K562 (cell line): ENCODE measurements at regions not wholly inside any gene's neighbourhood (a gene's known extent, or its start where the extent isn't known, plus 50 kb on each side); places are given as distances from the start of the nearest gene placed in this dataset.

Experiments used
- CBX3 ChIP-seq, 2 experiments: IDR thresholded peaks; 1 replicate in 1 of 2; 2 replicates in 1 of 2; pipeline ENCODE4 v1.6.1; 2012; ENCODE audit warnings: inconsistent platforms in 2 of 2, low read length in 2 of 2, borderline replicate concordance in 1 of 2, control low read depth in 1 of 2
- GATAD2A ChIP-seq: fragments of 450-650 bp; IDR thresholded peaks from 2 replicates; pipeline ENCODE4 v1.6.1; 2017
- HSF4 ChIP-seq: fragments of 250-450 bp; sonication (Bioruptor Pico); IDR thresholded peaks from 2 replicates; pipeline ENCODE4 v2.1.2; 2022; ENCODE audit warnings: mild to moderate bottlenecking, moderate library complexity, borderline replicate concordance
- IFI16 ChIP-seq: fragments of 250-450 bp; sonication (Bioruptor Pico); IDR thresholded peaks from 2 replicates; pipeline ENCODE4 v2.1.2; 2022; ENCODE audit warnings: mild to moderate bottlenecking, inconsistent platforms
- KDM5B ChIP-seq: fragments of 200-600 bp; sonication (generic); IDR thresholded peaks from 2 replicates; pipeline ENCODE4 v1.6.1; 2012; ENCODE audit warnings: low read depth, mild to moderate bottlenecking, moderate library complexity, low read length, control low read depth, inconsistent platforms; ENCODE audit not compliant: insufficient replicate concordance
- MXI1 ChIP-seq: IDR thresholded peaks from 2 replicates; pipeline ENCODE4 v1.6.1; 2011; ENCODE audit warnings: low read depth, mild to moderate bottlenecking, improper control_type of control experiment, low read length
- NCOA1 ChIP-seq: fragments of 450-650 bp; IDR thresholded peaks from 2 replicates; pipeline ENCODE4 v1.6.1; 2016; ENCODE audit warnings: low read depth
- NCOA4 ChIP-seq: fragments of 450-650 bp; IDR thresholded peaks from 2 replicates; pipeline ENCODE4 v1.6.1; 2018; ENCODE audit warnings: mild to moderate bottlenecking; ENCODE audit not compliant: partially characterized antibody
- RREB1 ChIP-seq: fragments of 250-450 bp; sonication (Bioruptor Pico); IDR thresholded peaks from 2 replicates; pipeline ENCODE4 v1.4.0; 2020
- SAFB ChIP-seq: fragments of 200-400 bp; formaldehyde crosslinking; IDR thresholded peaks from 2 replicates; pipeline ENCODE4 v1.6.1; 2017; ENCODE audit warnings: low read depth, low read length, borderline replicate concordance
- SRSF3 ChIP-seq: fragments of 200-400 bp; formaldehyde crosslinking; IDR thresholded peaks from 2 replicates; pipeline ENCODE4 v1.6.1; 2016; ENCODE audit warnings: mild to moderate bottlenecking, low read length, moderate library complexity; ENCODE audit not compliant: insufficient read depth
- STAT6 ChIP-seq: sonication (generic); formaldehyde crosslinking; IDR thresholded peaks from 2 replicates; pipeline ENCODE4 v1.8.1; 2023; ENCODE audit warnings: mild to moderate bottlenecking, missing genetic modification reagents
- TCF3 ChIP-seq: sonication (generic); formaldehyde crosslinking; IDR thresholded peaks from 2 replicates; pipeline ENCODE4 v1.4.0; 2020; ENCODE audit warnings: mild to moderate bottlenecking, missing genetic modification reagents
- TEAD1 ChIP-seq, 2 experiments: fragments of 450-650 bp in 1 of 2; sonication (generic) in 1 of 2; formaldehyde crosslinking; IDR thresholded peaks; 2 replicates each; pipeline versions ENCODE4 v1.4.0 to v1.8.0; 2020 to 2022; ENCODE audit warnings: mild to moderate bottlenecking in 2 of 2, missing genetic modification reagents in 1 of 2
- TEAD4 ChIP-seq, 2 experiments: sonication (generic) in 1 of 2; formaldehyde crosslinking in 1 of 2; IDR thresholded peaks; 2 replicates each; pipeline versions ENCODE4 v1.6.1 to v1.8.0; 2012 to 2022; ENCODE audit warnings: borderline replicate concordance in 1 of 2, inconsistent platforms in 1 of 2, low read length in 1 of 2, mild to moderate bottlenecking in 1 of 2, missing genetic modification reagents in 1 of 2
- ZNF282 ChIP-seq: sonication (generic); formaldehyde crosslinking; IDR thresholded peaks from 2 replicates; pipeline ENCODE4 v1.8.1; 2023; ENCODE audit warnings: missing genetic modification reagents
- ZNF384 ChIP-seq: IDR thresholded peaks from 2 replicates; pipeline ENCODE4 v1.6.1; 2012; ENCODE audit warnings: low read depth, low read length, improper control_type of control experiment
- ZNF395 ChIP-seq: fragments of 200-800 bp; sonication (Bioruptor generic); IDR thresholded peaks from 2 replicates; pipeline ENCODE4 v1.6.1; 2017; ENCODE audit warnings: missing genetic modification characterization, missing compliant biosample characterization
- ZNF57 ChIP-seq: fragments of 450-650 bp; formaldehyde crosslinking; IDR thresholded peaks from 2 replicates; pipeline ENCODE4 v1.4.0; 2020; ENCODE audit warnings: mild to moderate bottlenecking, moderate library complexity

GRCh38 chr12:127060310-127060847 is 1206.6 kb upstream of the TMEM132C start (continued):
- TF ChIP-seq STAT6 (0 out of 2 replicates have a peak, but pooled peaks have one; percentile 33), ZNF384 (no peak), ZNF57 (CRISPR knock-in tag) (no peak), CBX3 (IDR thresholded peaks at IDR 0.05; ENCODE audit: borderline replicate concordance in 1 of 2, low read length in 2 of 2) (no peak; a peak in 1 of 3 replicates), TCF3 (CRISPR knock-in tag) (no peak), SRSF3 (no peak), ZNF282 (CRISPR knock-in tag) (no peak), ZNF395 (CRISPR knock-in tag) (no peak), IFI16 (CRISPR knock-in tag) (no peak), TEAD1 (CRISPR knock-in tag; IDR thresholded peaks at IDR 0.05) (no peak), TEAD4 (IDR thresholded peaks at IDR 0.05; ENCODE audit: low read length) (no peak), TEAD4 (CRISPR knock-in tag; IDR thresholded peaks at IDR 0.05; ENCODE audit: borderline replicate concordance) (no peak), KDM5B (peak; percentile 94), MXI1 (no peak), GATAD2A (no peak; the same call in 1 of the 2 replicates), HSF4 (no peak), SAFB (no peak), NCOA1 (peak; percentile 56; the same call in 1 of the 2 replicates), NCOA4 (no peak), RREB1 (no peak)
